ENCODE measurements at regions not wholly inside any gene's neighbourhood (a gene's known extent, or its start where the extent isn't known, plus 50 kb on each side); places are given as distances from the start of the nearest gene placed in this dataset.
"Not testable (repeated sequence)": the region's sequence is repeated elsewhere in the genome, so short reads cannot be mapped to it uniquely, and the experiment has no call there.

- Histone ChIP-seq H3K9ac (ENCODE audit: low read length) (no peak overlapping the region), H3K4me3 (ENCODE audit: insufficient read depth, low read length, poor library complexity, severe bottlenecking) (no peak overlapping the region), H3K9me3 (ENCODE audit: insufficient read depth, low read length) (no peaks in the 10 kb centered on the region), H3F3A (ENCODE audit: insufficient read depth) (no peaks in the 10 kb centered on the region), H3K79me2 (ENCODE audit: insufficient read depth, low read length) (no peaks in the 10 kb centered on the region), H3K27me3 (ENCODE audit: low read length) (no peaks in the 10 kb centered on the region), H3K27ac (ENCODE audit: low read depth, low read length) (no peak overlapping the region), H3K9me2 (replicated peaks; ENCODE audit: insufficient read depth, low read length) (no peaks in the 10 kb centered on the region), H2AFZ (ENCODE audit: low read depth, low read length, severe bottlenecking) (no peak overlapping the region), H3K36me3 (ENCODE audit: low read length) (no peaks in the 10 kb centered on the region), H4K20me1 (ENCODE audit: low read depth, low read length) (no peaks in the 10 kb centered on the region), H3K4me2 (ENCODE audit: low read depth, low read length, poor library complexity, severe bottlenecking) (no peak overlapping the region)
- no peak for TF ChIP-seq EZH2phosphoT487 (conservative IDR thresholded peaks at IDR 0.05; ENCODE audit: low read length)
- no peak for TF ChIP-seq CTCF (IDR thresholded peaks at IDR 0.05; ENCODE audit: insufficient read depth, low read length, poor library complexity, severe bottlenecking)
Observed at GRCh38 chr11:71153005-71153390, 99.4 kb downstream of the SHANK2 start.

- not testable (repeated sequence) for H3K9ac ChIP-seq (ENCODE audit: low read length); H2AFZ ChIP-seq (ENCODE audit: low read depth, low read length, severe bottlenecking); H3K4me2 ChIP-seq (ENCODE audit: low read depth, low read length, poor library complexity, severe bottlenecking)
Observed at GRCh38 chr11:71152312-71153004, 99.9 kb downstream of the SHANK2 start.

GRCh38 chr11:71151561-71151960 lies 100.8 kb downstream of the SHANK2 start:
- Histone ChIP-seq H3K4me2 (ENCODE audit: low read depth, low read length, poor library complexity, severe bottlenecking) (no peak overlapping the region), H4K20me1 (ENCODE audit: low read depth, low read length) (no peaks in the 10 kb centered on the region)

More at GRCh38 chr11:71152312-71153004, 99.9 kb downstream of the SHANK2 start:
- not testable (repeated sequence) for H3K27ac ChIP-seq (ENCODE audit: low read depth, low read length); H3K36me3 ChIP-seq (ENCODE audit: low read length); H3K4me3 ChIP-seq (ENCODE audit: insufficient read depth, low read length, poor library complexity, severe bottlenecking); H3K9me3 ChIP-seq (ENCODE audit: insufficient read depth, low read length); H4K20me1 ChIP-seq (ENCODE audit: low read depth, low read length); H3K9me2 ChIP-seq (replicated peaks; ENCODE audit: insufficient read depth, low read length); H3F3A ChIP-seq (ENCODE audit: insufficient read depth); H3K27me3 ChIP-seq (ENCODE audit: low read length); H3K79me2 ChIP-seq (ENCODE audit: insufficient read depth, low read length)

More at GRCh38 chr11:71151561-71151960, 100.8 kb downstream of the SHANK2 start:
- Histone ChIP-seq H3K4me3 (ENCODE audit: insufficient read depth, low read length, poor library complexity, severe bottlenecking) (no peak overlapping the region), H3K9ac (ENCODE audit: low read length) (no peak overlapping the region), H2AFZ (ENCODE audit: low read depth, low read length, severe bottlenecking) (no peak overlapping the region), H3K9me3 (ENCODE audit: insufficient read depth, low read length) (no peaks in the 10 kb centered on the region), H3K27me3 (ENCODE audit: low read length) (no peaks in the 10 kb centered on the region), H3F3A (ENCODE audit: insufficient read depth) (no peaks in the 10 kb centered on the region), H3K36me3 (ENCODE audit: low read length) (no peaks in the 10 kb centered on the region), H3K27ac (ENCODE audit: low read depth, low read length) (no peak overlapping the region), H3K79me2 (ENCODE audit: insufficient read depth, low read length) (no peaks in the 10 kb centered on the region), H3K9me2 (replicated peaks; ENCODE audit: insufficient read depth, low read length) (no peaks in the 10 kb centered on the region)
- TF ChIP-seq CTCF (IDR thresholded peaks at IDR 0.05; ENCODE audit: insufficient read depth, low read length, poor library complexity, severe bottlenecking) (no peak), EZH2phosphoT487 (conservative IDR thresholded peaks at IDR 0.05; ENCODE audit: low read length) (no peak)
